ENCODE measurements at regions not wholly inside any gene's neighbourhood (a gene's known extent, or its start where the extent isn't known, plus 50 kb on each side); places are given as distances from the start of the nearest gene placed in this dataset.
"Not testable (repeated sequence)": the region's sequence is repeated elsewhere in the genome, so short reads cannot be mapped to it uniquely, and the experiment has no call there.

DNA sequence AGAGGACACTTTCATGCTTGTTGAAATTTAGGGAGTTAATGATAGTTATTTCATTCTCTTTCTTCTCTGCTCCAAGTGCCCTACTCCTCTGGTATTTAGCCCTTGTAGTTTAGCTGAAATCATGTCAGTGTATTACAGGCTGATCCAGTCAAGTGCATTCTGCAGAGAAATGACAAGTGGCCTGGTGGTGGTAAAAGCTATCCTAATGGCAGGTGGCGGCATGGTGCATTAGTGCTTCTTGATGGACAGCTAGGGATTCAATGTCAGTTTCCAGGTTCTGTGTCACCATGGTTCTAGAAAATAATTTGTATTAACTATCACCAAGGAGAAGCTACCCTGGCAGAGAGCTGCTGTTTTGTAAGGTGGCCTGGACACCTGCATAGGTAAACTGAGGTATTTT lies 90.0 kb upstream of the BNIP2 start:
- no peak overlapping the region for H3K9ac ChIP-seq
- TF ChIP-seq Cebpa-rat (IDR thresholded peaks at IDR 0.05) = no peak
- H3K27me3 ChIP-seq = no peaks in the 10 kb centered on the region
- 0 out of 22 replicates have a peak, but pooled peaks cover 0 to 8% (median 0%) of the 10 kb centered on the region in 11 experiments for H3K9me3 ChIP-seq (replicated peaks in 1 of 11)
- peaks cover 4 to 18% (median 14%) of the 10 kb centered on the region in 10 experiments; a peak in 15 of 20 replicates for H3K4me1 ChIP-seq
- no peaks in the 10 kb centered on the region for H4K20me1 ChIP-seq
- H3K36me3 ChIP-seq = no peaks in the 10 kb centered on the region
- H3K27ac ChIP-seq = no peak overlapping the region
- no peak overlapping the region for H3K4me3 ChIP-seq
- no peak overlapping the region for H3K4me2 ChIP-seq

DNA sequence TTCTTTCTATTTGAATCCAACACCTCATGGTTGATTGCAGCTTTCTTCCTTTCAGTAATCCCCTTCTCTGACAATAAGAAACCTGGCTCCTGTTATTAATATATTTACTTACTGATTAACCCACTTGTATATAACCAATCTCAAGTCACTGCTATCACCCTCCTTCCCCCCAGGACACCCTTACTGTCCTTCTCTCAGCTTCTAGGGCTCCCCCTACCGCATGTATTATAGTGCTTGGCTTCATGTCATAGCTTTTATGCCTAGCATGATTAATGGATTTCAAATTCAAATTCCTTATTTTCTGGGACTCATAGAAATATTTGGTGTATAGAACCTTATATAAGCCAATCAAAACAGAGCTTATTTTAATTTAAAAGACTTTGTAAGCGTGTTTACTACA lies 75.7 kb upstream of the BNIP2 start:
- Histone ChIP-seq H3K9ac (no peak overlapping the region), H3K27me3 (no peaks in the 10 kb centered on the region), H3K4me1 (no peaks in the 10 kb centered on the region), H4K20me1 (no peaks in the 10 kb centered on the region), H3K9me3 (replicated peaks in 1 of 11) (no peaks in the 10 kb centered on the region), H3K4me3 (no peak overlapping the region), H3K36me3 (no peaks in the 10 kb centered on the region), H3K4me2 (no peak overlapping the region), H3K27ac (no peak overlapping the region)
- no peak for TF ChIP-seq Cebpa-rat (IDR thresholded peaks at IDR 0.05)

DNA sequence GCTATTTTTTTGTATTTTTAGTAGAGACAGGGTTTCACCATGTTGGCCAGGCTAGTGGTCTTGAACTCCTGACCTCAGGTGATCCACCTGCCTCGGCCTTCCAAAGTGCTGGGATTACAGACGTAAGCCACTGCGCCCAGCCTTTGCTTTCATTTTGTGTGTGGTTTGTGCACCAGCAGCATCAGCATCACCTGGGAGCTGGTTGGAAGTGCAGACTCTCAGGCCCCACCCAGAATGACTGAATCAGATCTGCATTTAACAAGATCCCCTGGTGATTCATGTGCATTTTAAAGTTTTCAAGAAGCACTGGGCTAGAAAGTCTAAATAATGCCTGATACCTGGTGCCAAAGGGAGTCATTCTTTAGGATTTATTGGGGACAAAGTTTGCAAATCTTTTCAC lies 73.4 kb upstream of the BNIP2 start:
- no peaks in the 10 kb centered on the region for H3K27me3 ChIP-seq
- H4K20me1 ChIP-seq = no peaks in the 10 kb centered on the region

DNA sequence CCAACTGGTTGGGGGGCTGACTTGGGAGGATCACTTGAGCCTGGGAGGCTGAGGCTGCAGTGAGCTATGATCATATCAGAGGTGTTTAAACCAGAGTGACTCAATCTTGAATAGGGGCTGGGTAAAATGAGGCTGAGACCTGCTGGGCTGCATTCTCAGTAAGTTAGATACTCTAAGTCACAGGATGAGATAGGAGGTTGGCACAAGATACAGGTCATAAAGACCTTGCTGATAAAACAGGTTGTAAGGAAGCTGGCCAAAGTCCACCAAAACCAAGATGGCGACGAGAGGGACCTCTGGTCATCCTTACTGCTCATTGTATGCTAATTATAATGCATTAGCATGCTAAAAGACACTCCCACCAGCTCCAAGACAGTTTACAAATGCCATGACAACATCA lies 71.1 kb upstream of the BNIP2 start:
- not testable (repeated sequence) for H3K27ac ChIP-seq; H3K4me2 ChIP-seq; H4K20me1 ChIP-seq; H3K36me3 ChIP-seq; H3K9ac ChIP-seq; H3K4me1 ChIP-seq; H3K4me3 ChIP-seq; H3K27me3 ChIP-seq; H3K9me3 ChIP-seq (replicated peaks in 1 of 11)

More for the DNA sequence above, 73.4 kb upstream of the BNIP2 start:
- no peak for TF ChIP-seq Cebpa-rat (IDR thresholded peaks at IDR 0.05)
- Histone ChIP-seq H3K36me3 (no peaks in the 10 kb centered on the region), H3K4me1 (no peaks in the 10 kb centered on the region), H3K4me3 (no peak overlapping the region), H3K27ac (no peak overlapping the region), H3K4me2 (no peak overlapping the region), H3K9ac (no peak overlapping the region), H3K9me3 (replicated peaks in 1 of 11) (no peaks in the 10 kb centered on the region)

DNA sequence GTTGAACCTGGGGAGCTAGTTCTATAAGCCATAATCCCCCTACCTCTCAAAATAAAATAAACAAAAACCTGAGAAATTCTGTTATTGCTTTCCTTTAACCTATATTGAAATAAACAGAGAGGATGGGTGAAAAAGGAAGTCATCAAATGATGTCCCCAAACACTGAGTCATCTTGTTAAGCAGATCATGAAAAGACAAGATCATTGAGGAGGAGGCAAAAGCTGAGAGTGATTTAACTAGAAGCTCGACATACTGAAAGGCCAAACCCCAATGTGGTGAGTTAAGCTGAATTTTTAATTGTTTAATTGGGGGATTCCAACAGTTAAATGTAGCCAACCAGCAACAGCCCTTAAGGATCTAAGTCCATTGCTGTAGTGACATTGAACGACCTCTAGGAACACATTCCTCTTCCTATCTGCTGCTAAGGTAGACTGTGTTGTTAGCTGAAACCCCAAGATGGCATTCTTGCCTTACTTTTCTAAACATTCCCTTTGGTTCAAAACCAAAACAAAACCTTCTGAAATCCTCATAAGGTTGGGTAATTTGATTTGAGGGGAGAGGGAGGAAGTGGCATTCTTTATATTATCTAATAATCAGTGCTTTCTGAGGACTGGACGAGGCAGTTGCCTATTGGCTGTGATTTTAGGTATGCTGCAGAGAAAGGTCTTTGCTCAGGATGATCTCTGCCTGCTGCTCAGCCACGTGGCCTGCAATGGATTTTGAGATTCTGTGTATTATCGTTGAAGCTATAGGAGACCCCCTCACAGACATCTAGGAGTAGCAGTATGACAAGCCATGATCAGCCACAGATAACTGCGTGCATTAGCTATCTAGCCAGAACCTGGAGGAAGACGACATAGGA lies 62.7 kb upstream of the BNIP2 start:
- H3K4me1 ChIP-seq = peaks cover 0 to 6% (median 3%) of the 10 kb centered on the region in 10 experiments; a peak in 14 of 20 replicates
- H3K4me3 ChIP-seq = no peak overlapping the region
- no peaks in the 10 kb centered on the region for H3K27me3 ChIP-seq
- no peak overlapping the region for H3K27ac ChIP-seq
- H3K36me3 ChIP-seq = no peaks in the 10 kb centered on the region
- H4K20me1 ChIP-seq = no peaks in the 10 kb centered on the region
- no peak for TF ChIP-seq Cebpa-rat (IDR thresholded peaks at IDR 0.05)
- H3K9me3 ChIP-seq (replicated peaks in 1 of 11) = no peaks in the 10 kb centered on the region
- H3K4me2 ChIP-seq = no peak overlapping the region
- no peak overlapping the region for H3K9ac ChIP-seq

DNA sequence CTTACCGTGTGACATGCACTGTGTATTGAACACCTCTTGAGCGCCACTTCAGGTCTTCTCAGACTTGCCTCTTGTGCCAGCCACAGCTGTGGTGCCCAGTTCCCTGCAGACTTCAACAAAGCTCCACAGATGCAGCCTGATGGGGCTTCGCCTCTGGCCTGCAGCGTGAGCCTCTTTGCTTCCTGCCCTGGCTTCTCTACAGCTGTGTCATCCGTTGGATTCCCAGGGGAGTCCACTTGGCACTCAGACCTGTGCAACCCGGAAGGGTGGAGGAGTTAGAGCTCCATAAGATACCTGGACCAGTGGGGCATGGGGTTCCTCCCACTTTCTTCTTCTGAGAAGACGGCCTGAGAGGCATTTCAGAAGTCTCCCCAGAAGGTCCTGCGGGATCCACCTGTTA lies 57.7 kb upstream of the BNIP2 start:
- Histone ChIP-seq H3K9ac (peak overlapping the region in 1 of 11 experiments; percentile 14; a peak in 1 of 22 replicates), H3K4me1 (peaks cover 0 to 17% (median 12%) of the 10 kb centered on the region in 10 experiments; a peak in 17 of 20 replicates), H3K36me3 (no peaks in the 10 kb centered on the region), H3K9me3 (replicated peaks in 1 of 11) (peaks cover 14 to 21% (median 18%) of the 10 kb centered on the region in 11 experiments), H4K20me1 (no peaks in the 10 kb centered on the region), H3K27me3 (no peaks in the 10 kb centered on the region), H3K27ac (no peak overlapping the region), H3K4me3 (no peak overlapping the region), H3K4me2 (peak overlapping the region in 9 of 11 experiments; percentile 22 to 70 (median 54); a peak in 16 of 22 replicates)
- TF ChIP-seq Cebpa-rat (IDR thresholded peaks at IDR 0.05) = no peak

DNA sequence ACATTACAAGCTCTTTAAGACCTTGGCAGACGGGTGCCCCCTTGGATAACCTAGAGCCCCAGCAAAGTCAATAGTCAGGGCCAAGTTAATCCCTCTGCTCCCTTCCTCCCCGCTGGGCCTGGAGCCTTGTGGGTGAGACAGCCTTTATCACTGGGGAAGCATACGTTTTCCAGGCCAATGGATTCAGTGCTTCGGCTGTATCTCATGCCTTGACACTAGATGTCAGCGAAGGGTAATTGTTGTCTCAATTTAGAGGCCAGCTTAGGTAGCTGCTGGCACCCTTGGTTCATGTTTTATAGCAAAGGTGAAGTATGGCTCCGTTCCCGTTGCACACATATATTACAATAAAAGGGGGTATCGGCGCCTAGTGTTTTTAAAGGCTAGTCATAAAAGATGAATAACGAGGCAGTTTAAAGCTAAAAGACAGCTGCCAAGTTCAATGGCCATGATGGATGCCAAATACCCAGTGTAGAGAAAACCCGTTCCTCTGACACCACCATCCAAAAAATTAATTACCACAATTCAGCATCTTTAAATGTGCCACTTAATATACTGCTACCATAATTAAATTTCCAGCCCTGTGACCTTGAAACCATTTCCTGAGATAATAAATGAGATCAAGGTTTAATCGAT lies 52.3 kb upstream of the BNIP2 start:
- H3K9me3 ChIP-seq (replicated peaks in 1 of 11) = peaks cover 14 to 21% (median 18%) of the 10 kb centered on the region in 11 experiments
- no peak overlapping the region for H3K9ac ChIP-seq
- H3K4me2 ChIP-seq = no peak overlapping the region
- H3K27me3 ChIP-seq = no peaks in the 10 kb centered on the region
- H3K4me3 ChIP-seq = no peak overlapping the region
- no peaks in the 10 kb centered on the region for H3K36me3 ChIP-seq
- TF ChIP-seq Cebpa-rat (IDR thresholded peaks at IDR 0.05) = no peak
- no peak overlapping the region for H3K27ac ChIP-seq
- no peaks in the 10 kb centered on the region for H4K20me1 ChIP-seq
- peaks cover 0 to 9% (median 6%) of the 10 kb centered on the region in 10 experiments; a peak in 17 of 20 replicates for H3K4me1 ChIP-seq

DNA sequence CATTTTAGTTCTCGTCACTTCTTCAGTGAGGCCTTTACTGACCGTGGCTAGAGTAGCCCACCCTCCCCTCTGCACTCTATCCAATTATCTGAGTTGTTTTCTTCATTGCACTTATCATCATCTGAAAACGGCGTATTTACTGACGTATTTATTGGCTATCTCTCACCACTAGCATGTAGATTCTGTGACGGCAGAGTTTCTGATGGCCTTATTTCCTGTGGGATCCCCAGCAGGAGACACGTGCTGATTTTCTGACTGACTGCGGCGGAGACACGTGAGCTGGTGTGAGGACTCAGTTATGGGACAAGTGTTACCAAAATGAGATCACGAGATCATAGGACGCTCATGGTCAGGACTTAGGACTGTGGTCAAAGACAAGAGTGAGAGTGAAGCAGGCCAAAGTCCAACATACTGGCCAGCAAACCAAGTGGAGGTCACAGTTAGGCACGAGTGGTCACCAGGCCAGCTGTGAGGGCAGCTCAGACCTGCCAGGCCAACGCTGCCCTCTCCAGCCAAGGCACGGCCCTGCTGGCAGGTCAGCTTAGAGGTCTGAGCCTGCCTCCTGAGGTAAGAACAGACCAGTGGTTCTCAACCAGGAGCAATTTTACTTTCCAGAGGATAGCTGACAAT lies 50.6 kb upstream of the BNIP2 start:
- Histone ChIP-seq H3K9ac (no peak overlapping the region), H3K4me3 (no peak overlapping the region), H3K9me3 (replicated peaks in 1 of 11) (peaks cover 14 to 17% (median 16%) of the 10 kb centered on the region in 11 experiments), H4K20me1 (no peaks in the 10 kb centered on the region), H3K4me1 (0 out of 20 replicates have a peak, but pooled peaks cover 0 to 3% (median 0%) of the 10 kb centered on the region in 10 experiments), H3K27ac (no peak overlapping the region), H3K4me2 (no peak overlapping the region), H3K36me3 (no peaks in the 10 kb centered on the region), H3K27me3 (no peaks in the 10 kb centered on the region)
- TF ChIP-seq Cebpa-rat (IDR thresholded peaks at IDR 0.05) = no peak

Measured in BLaER1 treated with 17β-estradiol and CSF1 and Interleukin-3, amounts not matched to agents 10 nM and 100 nM (cell line).